ENCODE measurements at regions not wholly inside any gene's neighbourhood (a gene's known extent, or its start where the extent isn't known, plus 50 kb on each side); places are given as distances from the start of the nearest gene placed in this dataset.

GRCh38 chr10:69749178-69750010 lies 52.3 kb upstream of the COL13A1 start:
- no peak for TF ChIP-seq CTCF (IDR thresholded peaks at IDR 0.05)
- TF ChIP-seq POLR2A (IDR thresholded peaks at IDR 0.05) = no peak

All from heart left ventricle (tissue), 13 donors.